Natural killer cell (primary cell): ENCODE measurements at regions not wholly inside any gene's neighbourhood (a gene's known extent, or its start where the extent isn't known, plus 50 kb on each side); places are given as distances from the start of the nearest gene placed in this dataset.

ENCODE experiments used
- ATAC-seq, 3 donors: fragments of 150-1000 bp in 2 of 3; fragments of 200-7000 bp in 1 of 3; cut with Tn5 transposase; 1 replicate in 1 of 3; 2 replicates in 2 of 3; pipeline ENCODE4 v1.10.0; 2021; ENCODE audit warnings: mild to moderate bottlenecking in 2 of 3, moderate library complexity in 2 of 3
- DNase-seq, 2 donors: peaks; one replicate each; pipeline versions ENCODE4 v3.0.0 to v3.0.0-alpha.2; 2013 to 2021; ENCODE audit warnings: mixed read lengths in 1 of 2
- H3K27ac ChIP-seq: one replicate; pipeline ENCODE4 v1.5.1; 2013; ENCODE audit warnings: mild to moderate bottlenecking, low read length
- H3K27me3 ChIP-seq: one replicate; pipeline ENCODE4 v1.6.1; 2013; ENCODE audit warnings: low read length; ENCODE audit not compliant: control insufficient read depth, insufficient read depth
- H3K36me3 ChIP-seq: one replicate; pipeline ENCODE4 v1.6.1; 2013; ENCODE audit warnings: low read length; ENCODE audit not compliant: control insufficient read depth, insufficient read depth
- H3K4me1 ChIP-seq: one replicate; pipeline ENCODE4 v1.6.1; 2013; ENCODE audit warnings: low read length; ENCODE audit not compliant: control insufficient read depth, insufficient read depth
- H3K4me3 ChIP-seq: one replicate; pipeline ENCODE4 v1.5.1; 2013; ENCODE audit warnings: low read length
- H3K9me3 ChIP-seq: one replicate; pipeline ENCODE4 v1.6.1; 2013; ENCODE audit warnings: low read length; ENCODE audit not compliant: control insufficient read depth, insufficient read depth
- H3K27ac Mint-ChIP-seq, 2 donors: one replicate each; pipeline ENCODE4 v1.8.0; 2022; ENCODE audit warnings: mild to moderate bottlenecking in 2 of 2, mixed read lengths in 2 of 2, moderate library complexity in 1 of 2
- H3K27me3 Mint-ChIP-seq, 2 donors: one replicate each; pipeline ENCODE4 v1.8.0; 2022; ENCODE audit warnings: low read depth in 2 of 2, mixed read lengths in 2 of 2
- H3K36me3 Mint-ChIP-seq: one replicate; pipeline ENCODE4 v1.8.0; 2022; ENCODE audit warnings: mixed read lengths
- H3K4me1 Mint-ChIP-seq, 2 donors: one replicate each; pipeline ENCODE4 v1.8.0; 2022; ENCODE audit warnings: mixed read lengths in 2 of 2
- H3K4me3 Mint-ChIP-seq: one replicate; pipeline ENCODE4 v1.8.0; 2022; ENCODE audit warnings: mild to moderate bottlenecking, moderate library complexity, mixed read lengths
- H3K9me3 Mint-ChIP-seq, 2 donors: one replicate each; pipeline ENCODE4 v1.8.0; 2022; ENCODE audit warnings: mixed read lengths in 2 of 2
- WGBS: methylation state at CpG from one replicate; pipeline ENCODE4 v1.1.7; 2013; ENCODE audit warnings: missing lambda C conversion rate; ENCODE audit not compliant: insufficient coverage; 5-methylcytosine and 5-hydroxymethylcytosine counted together
- intact Hi-C: fragments of 100-400 bp; cut with micrococcal nuclease; formaldehyde crosslinking; loops from one replicate; pipeline ENCODE4 v1.14.2; 2022
- TF ChIP-seq, protein P1 (sequence below): fragments of 200-600 bp; IDR thresholded peaks from one replicate; pipeline ENCODE4 v1.8.0; 2022; ENCODE audit warnings: antibody characterized with exemption

DNA sequence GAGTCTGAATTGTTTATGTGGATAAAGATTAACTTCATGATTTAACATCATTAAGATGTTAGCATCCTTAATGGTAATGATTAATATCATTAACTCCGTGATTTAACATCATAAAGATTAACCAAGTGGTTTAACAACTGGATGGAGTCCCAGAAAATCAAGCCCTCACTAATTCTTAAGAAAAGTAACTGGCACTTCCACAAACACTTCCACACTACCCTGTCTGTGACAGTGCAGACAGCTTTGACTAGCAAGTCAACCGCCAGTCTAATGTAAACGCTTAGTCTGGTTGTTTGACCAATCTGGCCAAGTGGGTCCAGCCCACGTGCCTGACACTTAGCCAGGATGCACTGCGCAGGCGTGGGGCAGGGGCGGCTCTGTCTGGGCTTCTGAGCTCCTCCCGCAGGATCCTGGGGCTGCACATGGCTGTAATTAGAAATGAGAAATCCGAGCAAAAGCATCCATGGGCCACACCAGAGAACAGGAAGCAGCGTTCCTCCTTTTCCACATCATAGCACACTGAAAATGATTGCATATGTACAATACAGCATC, 424.2 kb downstream of the FOXA2 start:
- DNase-seq (no peak), ATAC-seq (no peak)
- H3K36me3 ChIP-seq: no peaks in the 10 kb centered on the region
- Mint-ChIP-seq H3K4me1 (no peaks in the 10 kb centered on the region), H3K9me3 (peaks cover 3 to 12% of the 10 kb centered on the region in 2 donors), H3K36me3 (no peaks in the 10 kb centered on the region), H3K4me3 (no peak overlapping the region), H3K27me3 (no peaks in the 10 kb centered on the region), H3K27ac (no peak overlapping the region)
- no peak overlapping the region for H3K27ac ChIP-seq
- intact Hi-C loops: no loop called here
- no peak overlapping the region for H3K4me3 ChIP-seq
- no peaks in the 10 kb centered on the region for H3K4me1 ChIP-seq
- WGBS: 90% methylated on average over 9 of the region's 10 CpGs
- no peaks in the 10 kb centered on the region for H3K9me3 ChIP-seq
- TF ChIP-seq, protein P1, sequence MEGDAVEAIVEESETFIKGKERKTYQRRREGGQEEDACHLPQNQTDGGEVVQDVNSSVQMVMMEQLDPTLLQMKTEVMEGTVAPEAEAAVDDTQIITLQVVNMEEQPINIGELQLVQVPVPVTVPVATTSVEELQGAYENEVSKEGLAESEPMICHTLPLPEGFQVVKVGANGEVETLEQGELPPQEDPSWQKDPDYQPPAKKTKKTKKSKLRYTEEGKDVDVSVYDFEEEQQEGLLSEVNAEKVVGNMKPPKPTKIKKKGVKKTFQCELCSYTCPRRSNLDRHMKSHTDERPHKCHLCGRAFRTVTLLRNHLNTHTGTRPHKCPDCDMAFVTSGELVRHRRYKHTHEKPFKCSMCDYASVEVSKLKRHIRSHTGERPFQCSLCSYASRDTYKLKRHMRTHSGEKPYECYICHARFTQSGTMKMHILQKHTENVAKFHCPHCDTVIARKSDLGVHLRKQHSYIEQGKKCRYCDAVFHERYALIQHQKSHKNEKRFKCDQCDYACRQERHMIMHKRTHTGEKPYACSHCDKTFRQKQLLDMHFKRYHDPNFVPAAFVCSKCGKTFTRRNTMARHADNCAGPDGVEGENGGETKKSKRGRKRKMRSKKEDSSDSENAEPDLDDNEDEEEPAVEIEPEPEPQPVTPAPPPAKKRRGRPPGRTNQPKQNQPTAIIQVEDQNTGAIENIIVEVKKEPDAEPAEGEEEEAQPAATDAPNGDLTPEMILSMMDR: no peak
- no peaks in the 10 kb centered on the region for H3K27me3 ChIP-seq

DNA sequence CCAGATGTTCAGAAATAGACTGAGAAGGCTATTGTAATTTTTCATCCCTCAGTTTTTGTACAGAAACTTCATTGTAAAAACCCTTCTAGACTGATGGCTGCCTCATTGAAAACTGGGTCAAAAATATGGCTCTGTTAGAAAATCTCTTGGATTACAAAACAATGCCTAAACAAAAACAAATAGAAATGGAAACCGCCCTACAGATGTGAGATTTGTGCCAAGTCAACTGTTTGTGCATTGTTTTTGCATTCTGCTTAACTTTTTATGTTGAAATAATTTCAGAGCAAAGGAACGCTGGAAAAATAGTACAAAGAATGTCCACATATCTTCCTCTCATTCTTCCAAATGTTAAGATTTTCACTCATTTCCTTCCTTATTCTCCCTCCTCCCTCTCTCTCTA, 425.1 kb downstream of the FOXA2 start:
- Histone ChIP-seq H3K4me3 (no peak overlapping the region), H3K9me3 (no peaks in the 10 kb centered on the region), H3K27ac (no peak overlapping the region), H3K36me3 (no peaks in the 10 kb centered on the region), H3K4me1 (no peaks in the 10 kb centered on the region), H3K27me3 (no peaks in the 10 kb centered on the region)
- TF ChIP-seq, protein P1: no peak
- WGBS: 80% methylated on average over 1 of the region's 2 CpGs
- H3K27ac Mint-ChIP-seq: no peak overlapping the region
- intact Hi-C loops: no loop called here
- no peaks in the 10 kb centered on the region for H3K4me1 Mint-ChIP-seq
- no peaks in the 10 kb centered on the region for H3K27me3 Mint-ChIP-seq
- no peaks in the 10 kb centered on the region for H3K36me3 Mint-ChIP-seq
- no peak for ATAC-seq
- H3K4me3 Mint-ChIP-seq: no peak overlapping the region
- no peak for DNase-seq
- peaks cover 6 to 16% of the 10 kb centered on the region in 2 donors for H3K9me3 Mint-ChIP-seq

DNA sequence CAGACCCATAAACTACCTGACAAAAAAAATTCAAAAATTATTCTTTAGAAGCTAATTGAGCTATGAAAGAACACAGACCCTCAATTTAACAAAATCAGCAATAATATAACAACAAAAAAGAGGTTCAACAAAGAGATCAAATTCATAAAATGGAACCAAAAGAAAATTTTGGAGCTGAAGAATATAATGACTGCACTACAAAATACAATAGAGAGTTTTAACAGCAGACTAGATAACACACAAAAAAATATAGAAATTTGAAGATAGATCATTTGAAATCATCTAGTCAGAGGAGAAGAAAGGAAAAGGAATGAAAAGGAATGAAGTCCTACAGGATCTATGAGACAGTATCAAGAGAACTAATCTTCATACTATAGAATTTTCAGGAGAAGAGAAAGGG, 422.1 kb downstream of the PAX1 start:
- H3K36me3 Mint-ChIP-seq: peaks cover 21% of the 10 kb centered on the region
- no peak overlapping the region for H3K27ac ChIP-seq

More for the DNA sequence above, 422.1 kb downstream of the PAX1 start:
- H3K27me3 Mint-ChIP-seq: no peaks in the 10 kb centered on the region
- H3K27ac Mint-ChIP-seq: no peak overlapping the region
- Histone ChIP-seq H3K27me3 (no peaks in the 10 kb centered on the region), H3K36me3 (no peaks in the 10 kb centered on the region), H3K4me3 (no peak overlapping the region), H3K4me1 (no peaks in the 10 kb centered on the region), H3K9me3 (peaks cover 6% of the 10 kb centered on the region)
- H3K9me3 Mint-ChIP-seq: peaks cover 9 to 27% of the 10 kb centered on the region in 2 donors
- intact Hi-C loops: no loop called here
- DNase-seq (no peak), ATAC-seq (no peak)
- TF ChIP-seq, protein P1: no peak
- H3K4me1 Mint-ChIP-seq: no peaks in the 10 kb centered on the region
- no peak overlapping the region for H3K4me3 Mint-ChIP-seq
